ENCODE measurements at regions not wholly inside any gene's neighbourhood (a gene's known extent, or its start where the extent isn't known, plus 50 kb on each side); places are given as distances from the start of the nearest gene placed in this dataset.

DNA sequence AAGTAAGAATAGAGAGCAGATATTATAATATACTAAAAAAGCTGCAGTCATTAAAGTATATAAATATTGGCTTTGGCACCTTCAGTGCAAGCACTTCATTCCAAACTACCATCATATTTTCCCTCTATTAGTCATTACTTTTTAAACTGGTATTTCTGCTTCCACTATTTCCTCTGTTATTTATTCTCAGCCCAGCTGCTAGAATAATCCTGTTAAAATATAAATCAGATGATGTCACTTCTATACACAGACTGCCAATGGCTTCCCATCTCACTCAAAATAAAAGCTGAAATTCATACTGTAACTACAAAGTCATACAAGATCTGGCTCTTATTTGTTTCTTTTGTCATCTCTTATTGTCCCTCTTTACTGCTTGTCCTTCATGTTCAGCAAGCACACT is 432.9 kb downstream of the TLE4 start:
- DNase-seq: no peak
- no peaks in the 10 kb centered on the region for H3K36me3 ChIP-seq (ENCODE audit: control insufficient read depth in 3 of 3, insufficient read depth in 2 of 3, low read depth in 1 of 3, low read length in 3 of 3)
- no peak for FAIRE-seq

DNA sequence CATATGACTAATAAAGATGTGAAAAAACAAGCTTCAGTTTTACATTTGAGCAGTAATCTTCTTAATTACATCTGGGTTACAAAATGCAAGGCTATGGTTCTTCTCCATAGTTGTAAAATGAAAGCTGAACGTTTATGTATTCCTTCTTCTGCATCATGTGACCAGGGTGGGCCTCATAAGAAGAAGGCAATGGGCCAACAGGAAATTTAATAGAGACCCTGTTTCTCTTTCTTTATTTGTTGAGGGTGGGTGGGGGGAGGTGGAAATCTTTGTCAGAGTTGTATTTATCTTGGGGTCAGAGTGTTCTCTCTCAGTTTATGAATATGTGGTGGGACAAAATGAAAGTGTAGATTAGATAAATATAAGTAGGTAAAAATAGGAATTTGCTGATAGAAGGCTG is 418.8 kb downstream of the TLE4 start:
- no peaks in the 10 kb centered on the region for H3K27me3 ChIP-seq (ENCODE audit: control insufficient read depth in 3 of 3, insufficient read depth in 3 of 3, low read length in 3 of 3)
- no peak overlapping the region for H3K4me3 ChIP-seq (ENCODE audit: low read depth in 1 of 3, low read length in 3 of 3)
- no peak for DNase-seq
- WGBS, 3 donors: 2 to 23% (median 8%) methylated on average over 1 of the region's 1 CpG
- H3K4me1 ChIP-seq (ENCODE audit: control insufficient read depth in 3 of 3, insufficient read depth in 2 of 3, low read depth in 1 of 3, low read length in 2 of 3): no peaks in the 10 kb centered on the region
- H3K9me3 ChIP-seq (ENCODE audit: control insufficient read depth in 2 of 2, insufficient read depth in 1 of 2, low read depth in 1 of 2, low read length in 1 of 2): no peaks in the 10 kb centered on the region
- no peak for FAIRE-seq
- no peaks in the 10 kb centered on the region for H3K36me3 ChIP-seq (ENCODE audit: control insufficient read depth in 3 of 3, insufficient read depth in 2 of 3, low read depth in 1 of 3, low read length in 3 of 3)
- no peak overlapping the region for H3K27ac ChIP-seq (ENCODE audit: low read depth in 1 of 3, low read length in 2 of 3)

More for the DNA sequence above, 432.9 kb downstream of the TLE4 start:
- Histone ChIP-seq H3K4me1 (ENCODE audit: control insufficient read depth in 3 of 3, insufficient read depth in 2 of 3, low read depth in 1 of 3, low read length in 2 of 3) (no peaks in the 10 kb centered on the region), H3K4me3 (ENCODE audit: low read depth in 1 of 3, low read length in 3 of 3) (no peak overlapping the region), H3K27ac (ENCODE audit: low read depth in 1 of 3, low read length in 2 of 3) (no peak overlapping the region), H3K27me3 (ENCODE audit: control insufficient read depth in 3 of 3, insufficient read depth in 3 of 3, low read length in 3 of 3) (no peaks in the 10 kb centered on the region), H3K9me3 (ENCODE audit: control insufficient read depth in 2 of 2, insufficient read depth in 1 of 2, low read depth in 1 of 2, low read length in 1 of 2) (no peaks in the 10 kb centered on the region)

- Histone ChIP-seq H3K4me3 (ENCODE audit: low read depth in 1 of 3, low read length in 3 of 3) (no peak overlapping the region), H3K27me3 (ENCODE audit: control insufficient read depth in 3 of 3, insufficient read depth in 3 of 3, low read length in 3 of 3) (no peaks in the 10 kb centered on the region)
- 59 to 64% (median 64%) methylated on average over 7 of the region's 7 CpGs for WGBS, 3 donors
Observed at GRCh38 chr9:79989079-79989478, 417.3 kb downstream of the TLE4 start.

GRCh38 chr9:79988126-79988525 is 416.4 kb downstream of the TLE4 start:
- FAIRE-seq: no peak
- no peak overlapping the region for H3K4me3 ChIP-seq (ENCODE audit: low read depth in 1 of 3, low read length in 3 of 3)
- 87 to 96% (median 95%) methylated on average over 1 of the region's 1 CpG for WGBS, 3 donors
- H3K27me3 ChIP-seq (ENCODE audit: control insufficient read depth in 3 of 3, insufficient read depth in 3 of 3, low read length in 3 of 3): no peaks in the 10 kb centered on the region
- DNase-seq: no peak
- H3K9me3 ChIP-seq (ENCODE audit: control insufficient read depth in 2 of 2, insufficient read depth in 1 of 2, low read depth in 1 of 2, low read length in 1 of 2): no peaks in the 10 kb centered on the region
- H3K36me3 ChIP-seq (ENCODE audit: control insufficient read depth in 3 of 3, insufficient read depth in 2 of 3, low read depth in 1 of 3, low read length in 3 of 3): no peaks in the 10 kb centered on the region
- H3K27ac ChIP-seq (ENCODE audit: low read depth in 1 of 3, low read length in 2 of 3): no peak overlapping the region
- no peaks in the 10 kb centered on the region for H3K4me1 ChIP-seq (ENCODE audit: control insufficient read depth in 3 of 3, insufficient read depth in 2 of 3, low read depth in 1 of 3, low read length in 2 of 3)

More at GRCh38 chr9:79989079-79989478, 417.3 kb downstream of the TLE4 start:
- Histone ChIP-seq H3K36me3 (ENCODE audit: control insufficient read depth in 3 of 3, insufficient read depth in 2 of 3, low read depth in 1 of 3, low read length in 3 of 3) (no peaks in the 10 kb centered on the region), H3K27ac (ENCODE audit: low read depth in 1 of 3, low read length in 2 of 3) (no peak overlapping the region), H3K4me1 (ENCODE audit: control insufficient read depth in 3 of 3, insufficient read depth in 2 of 3, low read depth in 1 of 3, low read length in 2 of 3) (no peaks in the 10 kb centered on the region), H3K9me3 (ENCODE audit: control insufficient read depth in 2 of 2, insufficient read depth in 1 of 2, low read depth in 1 of 2, low read length in 1 of 2) (no peaks in the 10 kb centered on the region)
- no peak for DNase-seq
- no peak for FAIRE-seq

GRCh38 chr9:79986437-79986836 is 414.7 kb downstream of the TLE4 start:
- no peaks in the 10 kb centered on the region for H3K27me3 ChIP-seq (ENCODE audit: control insufficient read depth in 3 of 3, insufficient read depth in 3 of 3, low read length in 3 of 3)
- H3K9me3 ChIP-seq (ENCODE audit: control insufficient read depth in 2 of 2, insufficient read depth in 1 of 2, low read depth in 1 of 2, low read length in 1 of 2): no peaks in the 10 kb centered on the region
- DNase-seq (no peak), FAIRE-seq (no peak)
- H3K4me3 ChIP-seq (ENCODE audit: low read depth in 1 of 3, low read length in 3 of 3): no peak overlapping the region
- 95 to 98% (median 96%) methylated on average over 5 of the region's 5 CpGs for WGBS, 3 donors
- no peaks in the 10 kb centered on the region for H3K4me1 ChIP-seq (ENCODE audit: control insufficient read depth in 3 of 3, insufficient read depth in 2 of 3, low read depth in 1 of 3, low read length in 2 of 3)
- no peak overlapping the region for H3K27ac ChIP-seq (ENCODE audit: low read depth in 1 of 3, low read length in 2 of 3)
- H3K36me3 ChIP-seq (ENCODE audit: control insufficient read depth in 3 of 3, insufficient read depth in 2 of 3, low read depth in 1 of 3, low read length in 3 of 3): no peaks in the 10 kb centered on the region

DNA sequence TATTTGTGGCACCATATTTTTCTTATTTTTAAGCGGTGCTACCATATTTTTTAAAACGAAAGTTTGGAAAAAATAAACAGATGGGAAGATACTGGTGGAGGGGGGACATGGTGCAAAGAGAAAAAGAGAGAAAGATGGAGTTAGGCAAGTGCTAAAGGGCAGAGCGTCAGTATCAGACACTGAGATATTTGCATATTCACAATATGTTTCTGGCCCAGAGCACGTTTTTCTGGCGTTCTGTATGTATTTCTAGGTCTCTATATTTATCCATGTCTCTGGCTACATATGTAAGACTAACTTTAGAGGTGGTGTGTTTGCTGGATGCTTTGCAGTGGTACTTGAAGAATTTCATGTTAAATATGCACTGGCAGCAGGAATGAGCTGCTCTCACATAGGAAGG is 414.0 kb downstream of the TLE4 start:
- 72 to 82% (median 78%) methylated on average over 5 of the region's 5 CpGs for WGBS, 3 donors
- no peaks in the 10 kb centered on the region for H3K27me3 ChIP-seq (ENCODE audit: control insufficient read depth in 3 of 3, insufficient read depth in 3 of 3, low read length in 3 of 3)
- no peak for DNase-seq
- H3K4me3 ChIP-seq (ENCODE audit: low read depth in 1 of 3, low read length in 3 of 3): no peak overlapping the region
- H3K27ac ChIP-seq (ENCODE audit: low read depth in 1 of 3, low read length in 2 of 3): no peak overlapping the region
- no peak for FAIRE-seq
- H3K9me3 ChIP-seq (ENCODE audit: control insufficient read depth in 2 of 2, insufficient read depth in 1 of 2, low read depth in 1 of 2, low read length in 1 of 2): no peaks in the 10 kb centered on the region
- no peaks in the 10 kb centered on the region for H3K36me3 ChIP-seq (ENCODE audit: control insufficient read depth in 3 of 3, insufficient read depth in 2 of 3, low read depth in 1 of 3, low read length in 3 of 3)
- H3K4me1 ChIP-seq (ENCODE audit: control insufficient read depth in 3 of 3, insufficient read depth in 2 of 3, low read depth in 1 of 3, low read length in 2 of 3): no peaks in the 10 kb centered on the region

GRCh38 chr9:79985264-79985663 is 413.5 kb downstream of the TLE4 start:
- no peak overlapping the region for H3K4me3 ChIP-seq (ENCODE audit: low read depth in 1 of 3, low read length in 3 of 3)
- no peaks in the 10 kb centered on the region for H3K36me3 ChIP-seq (ENCODE audit: control insufficient read depth in 3 of 3, insufficient read depth in 2 of 3, low read depth in 1 of 3, low read length in 3 of 3)
- FAIRE-seq (no peak), DNase-seq (no peak)
- no peaks in the 10 kb centered on the region for H3K9me3 ChIP-seq (ENCODE audit: control insufficient read depth in 2 of 2, insufficient read depth in 1 of 2, low read depth in 1 of 2, low read length in 1 of 2)
- no peak overlapping the region for H3K27ac ChIP-seq (ENCODE audit: low read depth in 1 of 3, low read length in 2 of 3)
- 86 to 89% (median 88%) methylated on average over 7 of the region's 7 CpGs for WGBS, 3 donors
- H3K4me1 ChIP-seq (ENCODE audit: control insufficient read depth in 3 of 3, insufficient read depth in 2 of 3, low read depth in 1 of 3, low read length in 2 of 3): no peaks in the 10 kb centered on the region
- H3K27me3 ChIP-seq (ENCODE audit: control insufficient read depth in 3 of 3, insufficient read depth in 3 of 3, low read length in 3 of 3): no peaks in the 10 kb centered on the region

DNA sequence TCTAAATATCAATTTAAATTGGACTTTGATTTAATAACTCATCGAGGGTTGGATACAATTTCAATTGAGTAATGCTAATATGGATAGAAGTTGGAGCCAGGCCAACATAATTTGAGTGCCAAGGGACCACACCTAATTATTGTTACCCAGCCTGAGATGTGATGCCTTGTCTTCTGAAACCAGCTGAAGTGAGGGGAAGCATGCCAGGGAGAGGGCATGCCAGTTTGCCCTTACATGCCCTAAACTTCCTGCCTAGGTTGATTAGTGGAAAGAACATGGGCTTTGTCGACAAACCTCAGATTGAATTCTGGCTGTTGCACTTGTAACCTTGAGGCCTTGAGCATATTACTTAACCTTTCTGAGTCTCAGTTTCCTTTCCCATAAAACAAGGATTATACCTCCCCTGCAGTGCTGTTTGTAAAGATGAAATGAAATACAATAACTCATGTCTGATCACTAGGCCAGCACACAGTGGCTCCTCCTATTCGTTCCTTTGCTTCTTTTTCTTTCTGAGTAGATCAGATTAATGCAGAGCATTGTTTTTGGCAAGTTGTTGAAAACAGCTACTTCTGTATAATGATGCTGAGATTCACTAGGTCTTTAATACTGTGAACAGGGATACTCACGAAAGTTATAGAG is 412.8 kb downstream of the TLE4 start:
- DNase-seq (peak in 1 of 2 donors; percentile 78), FAIRE-seq (no peak)
- Histone ChIP-seq H3K36me3 (ENCODE audit: control insufficient read depth in 3 of 3, insufficient read depth in 2 of 3, low read depth in 1 of 3, low read length in 3 of 3) (no peaks in the 10 kb centered on the region), H3K27ac (ENCODE audit: low read depth in 1 of 3, low read length in 2 of 3) (no peak overlapping the region), H3K9me3 (ENCODE audit: control insufficient read depth in 2 of 2, insufficient read depth in 1 of 2, low read depth in 1 of 2, low read length in 1 of 2) (no peaks in the 10 kb centered on the region), H3K27me3 (ENCODE audit: control insufficient read depth in 3 of 3, insufficient read depth in 3 of 3, low read length in 3 of 3) (no peaks in the 10 kb centered on the region), H3K4me3 (ENCODE audit: low read depth in 1 of 3, low read length in 3 of 3) (no peak overlapping the region), H3K4me1 (ENCODE audit: control insufficient read depth in 3 of 3, insufficient read depth in 2 of 3, low read depth in 1 of 3, low read length in 2 of 3) (no peaks in the 10 kb centered on the region)
- 23 to 67% (median 40%) methylated on average over 4 of the region's 4 CpGs for WGBS, 3 donors

GRCh38 chr9:79980432-79980831 is 408.7 kb downstream of the TLE4 start:
- DNase-seq (no peak), FAIRE-seq (no peak)
- WGBS, 3 donors: 54 to 55% (median 55%) methylated on average over 3 of the region's 3 CpGs
- peaks cover 0 to 2% (median 0%) of the 10 kb centered on the region in 3 donors for H3K4me1 ChIP-seq (ENCODE audit: control insufficient read depth in 3 of 3, insufficient read depth in 2 of 3, low read depth in 1 of 3, low read length in 2 of 3)
- no peaks in the 10 kb centered on the region for H3K36me3 ChIP-seq (ENCODE audit: control insufficient read depth in 3 of 3, insufficient read depth in 2 of 3, low read depth in 1 of 3, low read length in 3 of 3)
- no peaks in the 10 kb centered on the region for H3K27me3 ChIP-seq (ENCODE audit: control insufficient read depth in 3 of 3, insufficient read depth in 3 of 3, low read length in 3 of 3)
- no peak overlapping the region for H3K4me3 ChIP-seq (ENCODE audit: low read depth in 1 of 3, low read length in 3 of 3)
- no peak overlapping the region for H3K27ac ChIP-seq (ENCODE audit: low read depth in 1 of 3, low read length in 2 of 3)
- H3K9me3 ChIP-seq (ENCODE audit: control insufficient read depth in 2 of 2, insufficient read depth in 1 of 2, low read depth in 1 of 2, low read length in 1 of 2): peaks cover 0 to 4% of the 10 kb centered on the region in 2 donors
